GF-D8 (cell line): ENCODE measurements at regions not wholly inside any gene's neighbourhood (a gene's known extent, or its start where the extent isn't known, plus 50 kb on each side); places are given as distances from the start of the nearest gene placed in this dataset.

Source experiments
- DNase-seq: peaks from one replicate; lab custom pipeline; 2025; lab: John Stamatoyannopoulos, UW

DNA sequence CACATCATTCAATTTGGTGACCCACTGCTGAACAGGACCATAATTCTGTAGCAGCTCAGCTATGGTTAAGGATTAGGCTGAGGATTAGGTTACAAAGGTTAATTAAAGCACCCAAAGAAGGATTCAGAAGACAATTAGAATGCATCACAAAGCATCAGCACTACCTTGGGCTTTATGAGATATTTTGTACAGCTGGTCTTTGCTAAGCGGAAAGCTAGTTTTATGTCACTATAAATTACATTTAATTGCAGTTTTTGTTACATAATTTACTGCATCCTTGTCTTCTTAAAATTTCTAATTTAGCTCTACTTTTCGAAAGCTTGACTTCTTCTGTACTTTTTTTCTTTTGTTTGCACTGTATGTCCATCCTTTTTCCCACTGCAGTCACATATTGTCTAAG lies 711.5 kb downstream of the RPS29 start:
- no peak for DNase-seq

DNA sequence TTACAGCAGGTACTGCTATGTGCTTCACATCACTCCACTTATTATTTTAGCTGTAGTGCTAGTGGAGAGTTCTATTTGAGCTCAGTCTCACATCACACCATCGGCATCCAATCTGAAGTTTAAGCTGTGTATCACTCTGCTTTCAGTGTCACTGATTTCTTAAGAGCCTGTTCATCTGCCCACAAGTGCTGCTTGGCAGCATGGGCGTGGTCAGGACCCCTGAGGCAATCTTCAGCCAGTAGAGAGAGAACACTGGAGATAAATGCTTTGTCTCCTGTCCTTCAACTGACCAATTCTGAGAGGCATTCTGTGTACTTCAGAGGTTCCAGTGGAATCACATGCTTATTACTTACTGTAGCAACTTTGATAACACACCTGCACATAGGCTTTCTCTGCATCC lies 728.8 kb downstream of the RPS29 start:
- DNase-seq: no peak

DNA sequence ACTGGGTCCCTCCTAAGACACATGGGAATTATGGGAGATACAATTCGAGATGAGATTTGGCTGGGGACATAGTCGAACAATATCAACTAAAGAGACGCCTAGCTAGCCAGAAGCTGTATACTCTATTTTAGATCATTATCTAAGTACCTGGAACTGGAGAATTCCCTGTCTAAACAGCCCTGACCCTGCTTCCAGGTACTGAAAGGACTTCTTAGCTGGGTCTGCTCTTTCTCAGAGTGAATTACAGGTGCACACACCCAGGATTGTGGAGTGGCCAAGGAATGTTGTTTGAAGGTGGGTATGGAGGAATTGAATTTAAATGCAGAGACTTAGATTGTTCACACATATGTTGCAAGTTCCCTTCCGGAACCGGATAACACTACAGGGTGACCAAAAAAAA lies 733.0 kb downstream of the RPS29 start:
- no peak for DNase-seq

DNA sequence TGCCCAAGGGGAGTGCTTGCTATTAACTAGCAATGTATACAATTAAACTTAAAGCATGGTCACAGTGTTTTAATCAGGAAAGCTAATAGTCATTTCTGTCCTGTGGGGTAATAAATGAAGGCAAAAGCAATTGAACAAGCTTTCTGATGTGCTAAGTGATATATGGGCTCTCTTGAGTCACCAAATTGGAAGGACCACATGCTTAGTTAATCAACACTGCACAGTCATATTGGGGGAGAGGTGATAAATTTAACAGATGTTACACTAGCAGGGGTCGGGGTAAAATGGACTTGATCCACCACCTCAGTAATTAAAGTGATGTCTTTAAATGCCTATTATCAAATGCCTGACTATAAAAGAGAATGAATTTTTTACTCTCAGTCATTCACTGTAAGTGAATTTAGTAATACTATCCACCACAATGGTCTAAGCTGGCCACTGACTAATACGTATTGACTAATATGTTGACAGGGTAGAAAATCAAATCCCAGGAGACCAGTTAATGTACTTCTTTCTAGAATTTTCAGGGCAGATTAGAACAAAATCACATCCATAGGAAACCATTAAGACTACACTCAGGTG lies 736.3 kb downstream of the RPS29 start:
- no peak for DNase-seq

DNA sequence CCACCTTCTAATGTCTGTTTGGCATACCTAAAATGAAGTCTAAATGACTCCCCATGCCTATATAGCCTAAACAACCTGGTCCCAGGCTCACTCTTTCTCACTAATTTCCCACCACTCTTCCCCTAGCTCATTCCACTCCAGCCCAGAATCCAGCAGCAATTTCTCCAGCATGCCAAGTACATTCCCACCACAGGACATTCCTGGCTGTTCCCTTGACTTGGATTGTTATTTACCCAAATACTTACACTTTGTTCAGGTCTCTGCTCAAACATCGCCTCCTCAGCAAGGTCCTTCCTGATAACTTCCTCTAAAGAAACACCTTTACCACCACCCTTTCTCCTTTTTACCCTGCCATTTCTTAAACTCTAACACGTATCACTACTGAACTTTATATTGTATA lies 743.4 kb downstream of the RPS29 start:
- no peak for DNase-seq

DNA sequence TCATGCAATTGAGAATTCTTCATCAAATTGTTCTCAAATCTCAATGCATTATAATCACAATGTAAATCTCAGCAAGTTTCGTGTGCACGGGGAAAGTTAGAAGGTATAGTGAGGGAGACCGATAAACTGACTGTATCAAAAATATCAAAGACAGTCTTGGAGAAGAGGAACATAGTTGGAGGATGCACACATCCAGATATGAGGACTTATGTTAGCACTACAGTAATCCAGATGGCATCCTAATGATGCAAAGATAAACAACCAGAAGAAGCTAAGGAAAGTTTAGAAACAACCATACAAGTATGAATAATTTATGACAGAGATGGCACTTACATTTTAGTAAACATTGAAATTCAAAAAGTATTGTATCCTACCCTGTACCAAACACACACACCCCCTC lies 760.1 kb downstream of the RPS29 start:
- DNase-seq: no peak

DNA sequence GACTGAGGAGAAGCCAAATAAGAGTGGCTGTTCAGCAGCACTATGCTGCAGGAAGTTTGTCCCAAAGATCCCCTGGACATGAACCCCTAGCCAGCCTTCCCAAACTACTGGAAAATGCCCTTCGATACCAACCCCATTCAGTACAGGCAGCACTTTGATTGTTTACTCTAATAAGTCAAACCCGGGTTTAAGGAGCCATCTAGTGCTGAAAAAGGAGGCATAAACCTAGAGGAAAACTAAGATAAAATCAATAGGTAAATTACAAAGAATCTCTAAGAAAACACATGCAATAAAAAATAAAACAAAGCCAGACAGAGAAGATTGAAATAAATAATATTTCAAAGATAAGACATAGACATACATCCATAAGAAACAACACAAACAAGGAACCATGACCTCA lies 771.6 kb downstream of the RPS29 start:
- DNase-seq: no peak

DNA sequence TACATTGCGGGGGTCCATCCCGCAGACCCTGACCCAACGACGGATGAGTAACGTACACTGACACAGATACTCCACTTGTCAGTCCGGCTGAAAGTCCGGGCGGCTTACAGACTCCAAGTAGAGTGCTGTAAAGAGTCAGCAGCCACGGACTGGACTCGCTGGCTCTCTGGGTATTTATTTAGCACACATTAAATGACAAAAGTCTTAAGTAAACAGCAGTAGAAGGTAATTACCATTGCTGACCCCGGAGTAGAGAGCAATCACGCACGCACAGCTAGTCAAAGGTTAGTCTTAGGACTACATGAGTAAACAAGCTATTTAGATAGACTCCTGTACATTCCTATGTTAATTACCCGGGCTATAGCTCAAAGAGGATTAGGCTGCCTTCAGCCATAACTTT lies 780.9 kb downstream of the RPS29 start:
- DNase-seq: no peak

DNA sequence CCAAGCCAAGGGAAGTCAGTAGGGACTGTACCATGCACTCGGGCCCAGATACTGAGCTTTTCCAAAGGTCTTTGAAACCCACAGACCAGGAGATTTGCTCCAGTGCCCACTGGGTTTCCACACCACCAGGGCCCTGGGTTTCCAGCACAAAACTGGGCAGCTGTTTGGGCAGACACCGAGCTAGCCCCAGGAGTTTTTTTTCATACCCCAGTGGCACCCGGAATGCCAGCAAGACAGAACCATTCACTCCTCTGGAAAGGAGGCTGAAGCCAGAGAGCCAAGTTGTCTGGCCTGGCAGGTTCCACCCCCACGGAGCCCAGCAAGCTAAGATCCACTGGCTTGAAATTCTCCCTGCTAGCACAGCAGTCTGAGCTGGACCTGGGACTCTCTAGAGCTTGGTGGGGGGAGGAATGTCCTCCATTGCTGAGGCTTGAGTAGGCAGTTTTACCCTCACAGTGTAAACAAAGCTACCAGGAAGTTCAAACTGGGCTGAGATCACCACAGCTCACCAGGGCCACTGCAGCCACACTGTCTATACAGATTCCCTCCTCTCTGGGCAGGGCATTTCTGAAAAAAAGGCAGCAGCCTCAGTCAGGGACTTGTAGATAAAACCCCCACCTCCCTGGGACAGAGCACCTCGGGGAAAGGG lies 793.7 kb downstream of the RPS29 start:
- no peak for DNase-seq

DNA sequence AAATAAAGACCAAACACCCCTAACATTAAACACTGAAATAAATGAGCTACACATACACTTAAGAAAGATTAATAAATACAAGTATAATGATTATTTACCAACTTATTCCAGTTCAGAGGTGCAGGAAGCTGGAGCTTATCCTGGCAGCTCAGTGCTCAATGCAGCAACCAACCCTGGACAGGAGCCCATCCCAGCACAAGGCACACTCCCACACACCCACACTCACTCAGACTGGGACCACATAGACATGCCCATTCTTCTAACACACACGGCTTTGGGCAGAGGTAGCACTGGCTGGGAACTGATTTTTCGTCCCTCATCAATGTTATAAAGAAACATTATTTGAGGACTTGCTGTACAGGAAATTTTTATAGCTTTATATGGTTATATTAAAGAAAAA lies 797.4 kb downstream of the RPS29 start:
- no peak for DNase-seq

DNA sequence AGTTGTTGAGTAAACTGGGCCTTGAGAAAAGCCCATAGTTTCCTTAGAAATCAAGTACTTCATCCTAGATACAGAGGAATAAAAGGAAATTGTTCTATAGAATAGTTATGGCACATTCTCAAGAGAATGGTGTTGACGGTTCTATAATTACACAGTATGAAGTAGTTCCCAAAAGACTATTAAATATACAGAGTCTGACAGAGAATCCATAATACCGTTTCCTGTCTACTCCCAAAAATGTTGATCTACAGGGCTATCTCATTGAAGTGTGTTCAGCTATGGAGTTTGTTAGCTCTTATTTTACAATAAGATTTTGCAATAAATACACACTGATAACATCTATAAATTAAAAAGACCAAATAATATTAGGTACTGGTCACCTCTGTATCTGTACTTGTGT lies 799.7 kb downstream of the RPS29 start:
- DNase-seq: no peak

DNA sequence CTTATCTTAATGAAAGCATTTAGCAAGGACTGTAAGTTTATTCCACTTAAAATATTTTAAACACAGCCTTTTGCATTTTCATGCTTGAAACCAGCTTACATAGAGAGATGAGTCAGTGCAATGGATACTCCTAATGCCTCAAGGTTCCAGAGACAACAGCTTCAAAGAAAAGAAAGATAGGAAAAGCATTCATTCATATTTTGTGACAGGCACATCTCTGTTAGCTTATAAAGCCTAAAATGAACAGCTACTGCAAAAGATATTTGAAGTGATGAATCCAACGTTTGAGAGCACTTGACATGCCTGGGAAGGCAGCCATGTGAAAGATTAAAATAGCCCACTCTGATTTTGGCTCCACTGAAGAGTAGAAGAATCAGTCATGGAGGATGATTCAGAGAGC lies 814.5 kb downstream of the RPS29 start:
- no peak for DNase-seq

DNA sequence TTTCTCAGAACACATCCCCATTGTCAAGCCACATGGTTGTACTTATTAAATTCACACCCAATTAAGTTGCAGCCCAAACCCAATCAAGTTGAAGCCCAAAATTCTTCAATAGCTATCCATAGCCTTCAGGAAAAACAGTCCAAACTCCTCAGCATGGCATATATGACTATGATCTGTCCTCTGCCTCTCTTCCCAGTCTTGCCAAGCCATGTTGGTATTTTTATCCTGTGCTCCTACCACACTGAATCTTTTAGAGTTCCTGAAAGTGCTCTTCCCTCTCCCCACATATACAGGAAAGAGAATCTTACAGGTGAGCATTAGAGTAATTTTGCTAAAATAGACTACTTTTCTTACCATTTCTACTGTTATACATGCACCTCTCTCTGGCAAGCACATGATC lies 834.9 kb downstream of the RPS29 start:
- no peak for DNase-seq

DNA sequence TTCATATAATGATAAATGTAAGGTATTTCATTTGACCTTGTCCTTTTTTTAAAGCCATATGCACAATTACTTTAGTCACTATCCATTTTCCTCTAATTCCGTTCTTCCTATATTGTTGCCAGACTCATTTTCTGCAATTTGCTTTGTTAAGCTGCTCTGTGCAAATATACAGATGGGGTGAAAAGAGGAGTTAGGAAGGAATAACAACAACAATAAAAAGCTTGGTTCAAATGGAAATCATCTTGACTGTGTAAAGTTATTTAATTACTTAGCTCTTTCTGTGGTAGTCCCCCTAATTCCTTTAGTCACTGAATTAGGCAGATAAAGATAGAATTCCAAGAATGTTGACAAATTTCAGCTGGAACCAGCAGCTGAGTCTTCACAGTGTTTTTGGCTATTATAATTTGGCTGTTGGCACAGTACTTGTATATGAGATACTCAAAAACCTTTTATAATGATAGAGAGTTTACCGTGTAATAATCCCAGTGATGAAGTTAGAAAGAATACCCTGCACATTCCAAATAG lies 838.0 kb downstream of the RPS29 start:
- DNase-seq: no peak

DNA sequence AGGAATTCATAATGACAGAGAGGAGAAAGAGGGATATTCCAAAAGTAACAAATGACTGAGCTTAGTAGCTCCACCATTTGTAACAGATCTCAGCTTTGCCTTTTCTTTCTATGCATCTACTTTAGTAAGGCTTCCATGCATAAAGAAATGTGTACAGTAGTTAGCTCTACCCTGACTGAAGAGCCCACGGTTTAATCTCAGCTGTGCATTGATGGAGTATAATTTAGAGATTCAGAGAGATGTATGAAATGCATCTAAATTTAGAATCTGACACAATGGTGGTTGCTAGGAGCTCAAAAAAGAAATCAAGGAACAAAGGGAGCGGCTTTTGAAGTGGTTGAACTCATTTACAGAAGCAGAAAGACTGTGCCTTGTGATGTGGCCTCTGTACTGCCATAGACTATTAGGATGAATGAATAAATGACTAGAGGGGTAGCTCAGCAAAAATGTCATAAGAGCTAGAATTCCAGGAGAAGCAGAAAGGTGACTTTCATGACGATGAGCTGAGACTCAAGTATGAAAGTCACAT lies 838.6 kb downstream of the RPS29 start:
- DNase-seq: no peak

DNA sequence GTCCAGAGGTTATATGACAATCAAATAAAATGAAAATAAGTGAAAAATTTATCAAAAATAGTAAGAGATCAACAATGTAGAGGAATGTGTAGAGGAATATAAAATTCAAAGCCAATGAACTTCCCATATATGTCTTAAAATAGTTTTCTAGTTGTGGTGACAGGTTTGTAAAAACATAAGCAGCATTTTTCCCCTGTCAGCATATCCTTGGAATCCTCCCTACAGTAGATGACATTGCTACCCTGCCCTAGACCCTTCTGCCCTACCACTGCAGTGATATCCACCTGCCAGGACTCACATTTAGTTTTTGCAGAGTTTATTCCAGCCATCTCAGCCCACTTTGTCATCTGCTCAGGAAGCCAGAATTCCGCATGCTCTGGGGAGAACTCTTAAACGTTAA lies 842.0 kb downstream of the RPS29 start:
- no peak for DNase-seq

DNA sequence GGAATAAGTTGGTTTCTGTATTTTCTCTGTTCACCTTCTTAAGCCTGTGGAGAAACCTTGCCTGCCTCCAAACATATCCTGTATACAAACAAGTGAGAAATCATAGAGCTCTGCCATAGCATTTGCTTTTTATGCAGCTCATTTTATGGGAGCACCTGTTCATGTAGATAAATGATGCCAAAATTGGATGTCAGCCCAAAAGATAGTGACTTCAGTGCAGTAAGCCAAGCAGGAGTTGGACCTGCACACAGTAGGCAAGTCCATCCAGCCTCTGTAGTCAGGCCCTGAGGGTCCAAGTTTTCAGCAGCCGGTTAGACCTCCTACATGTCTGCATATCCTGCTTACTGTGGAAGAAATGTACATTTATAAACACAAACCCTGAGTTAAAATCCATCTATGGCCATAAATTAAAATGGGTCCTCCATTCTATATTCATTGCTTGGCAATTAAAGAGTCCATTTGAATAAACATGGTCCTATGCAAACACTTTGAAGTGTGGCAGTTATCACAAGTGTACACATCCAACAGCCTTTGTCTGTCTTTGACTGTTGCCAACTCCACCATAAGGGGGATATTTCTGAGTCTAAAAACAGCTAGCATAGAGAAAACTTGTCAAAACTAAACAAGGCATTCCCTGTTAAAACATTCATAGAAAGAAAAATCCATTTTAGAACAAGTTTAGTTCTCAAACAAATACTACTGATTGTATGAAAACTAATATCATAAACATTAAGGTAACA lies 847.8 kb downstream of the RPS29 start:
- DNase-seq: no peak

DNA sequence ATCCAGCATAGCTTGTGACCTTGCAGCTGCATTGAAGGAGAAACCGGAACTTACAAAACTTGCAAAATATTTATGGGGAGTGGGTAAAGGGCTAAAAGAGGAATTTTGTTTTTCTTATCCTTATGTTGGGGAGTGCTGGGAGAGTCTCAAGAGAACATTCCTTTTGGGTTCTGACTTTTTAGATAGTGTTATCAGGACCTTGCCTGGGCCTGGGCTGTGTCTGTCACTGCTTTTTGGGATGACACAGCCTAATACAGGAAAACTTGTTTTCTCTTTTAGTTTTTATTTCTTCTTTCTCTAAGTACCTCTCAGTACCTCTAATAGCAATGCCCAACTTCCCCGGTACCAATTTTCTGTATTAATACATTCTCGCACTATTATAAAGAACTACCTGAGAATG lies 850.6 kb downstream of the RPS29 start:
- no peak for DNase-seq

DNA sequence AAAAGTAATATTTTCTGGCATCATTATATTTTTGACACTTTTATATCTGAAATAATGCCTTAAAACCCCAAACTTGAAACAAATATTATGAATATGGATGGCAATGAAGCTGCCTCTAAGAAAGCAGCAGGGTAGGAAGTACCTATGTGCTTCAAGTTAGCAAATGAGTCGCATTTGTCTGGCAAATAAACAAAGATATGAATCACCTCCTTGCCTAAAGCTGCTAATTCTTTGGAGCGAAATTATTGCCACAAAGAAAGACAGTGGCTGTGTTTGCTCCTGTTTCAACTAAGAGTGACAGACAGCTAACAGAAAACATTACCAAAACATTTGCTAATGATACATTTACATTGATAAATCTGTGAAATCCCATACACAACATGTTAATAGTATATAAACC lies 854.9 kb downstream of the RPS29 start:
- DNase-seq: no peak

DNA sequence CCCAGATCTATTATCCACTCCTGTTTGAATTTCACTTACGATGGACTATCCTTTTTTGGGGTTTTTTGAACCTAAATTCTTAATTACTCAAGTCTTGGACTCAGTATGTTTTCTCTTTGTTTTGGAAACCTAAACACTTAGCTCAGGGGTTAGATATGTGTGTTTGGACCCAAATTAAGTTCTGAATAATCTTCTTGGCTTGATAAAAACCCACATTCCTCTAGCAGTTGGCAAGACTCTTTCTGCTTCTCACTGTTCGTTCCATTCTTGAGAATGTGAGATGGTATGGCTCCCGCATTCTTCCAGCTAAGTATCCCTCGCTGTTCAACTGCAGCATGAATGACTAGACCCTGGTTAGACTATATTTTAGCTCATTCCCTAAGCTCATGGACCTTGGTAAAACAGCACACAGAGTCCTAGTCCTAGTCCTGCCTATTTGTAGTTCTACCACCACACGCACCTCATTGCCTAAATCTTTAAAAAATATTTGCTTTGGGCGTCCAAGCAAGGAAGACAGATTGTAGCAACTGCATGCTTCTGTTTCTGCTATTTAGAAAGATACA lies 860.0 kb downstream of the RPS29 start:
- DNase-seq: no peak

DNA sequence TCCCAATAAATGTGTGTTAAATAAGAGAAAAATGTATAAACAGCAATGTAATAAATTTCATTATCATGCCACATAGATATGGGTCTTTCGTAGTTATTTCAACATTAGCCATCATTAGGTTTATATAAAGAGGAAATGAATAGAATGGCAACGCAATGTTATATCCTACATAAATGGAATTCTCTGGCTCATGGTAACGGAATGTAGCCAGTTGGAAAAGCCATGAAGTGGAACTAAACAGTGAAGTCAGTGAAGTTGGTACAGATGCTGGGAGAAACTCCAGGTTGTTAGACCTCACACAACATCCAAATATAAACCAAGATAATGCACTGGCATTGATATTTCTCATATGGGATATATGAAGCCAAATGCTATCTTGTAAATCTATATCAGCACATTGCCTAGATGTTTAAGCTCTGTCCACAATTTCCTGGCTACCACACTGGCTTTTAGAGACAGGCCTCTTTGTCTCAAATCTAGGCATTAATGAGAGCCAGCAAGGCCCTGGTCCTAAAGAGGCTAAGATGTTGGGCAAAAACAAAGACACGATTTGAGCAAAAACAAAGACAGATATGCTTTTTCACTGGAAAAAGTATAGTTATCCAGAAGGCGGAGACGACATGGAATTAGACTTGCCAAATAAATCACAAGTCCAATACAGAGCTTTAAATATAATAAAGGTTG lies 861.0 kb downstream of the RPS29 start:
- DNase-seq: no peak

DNA sequence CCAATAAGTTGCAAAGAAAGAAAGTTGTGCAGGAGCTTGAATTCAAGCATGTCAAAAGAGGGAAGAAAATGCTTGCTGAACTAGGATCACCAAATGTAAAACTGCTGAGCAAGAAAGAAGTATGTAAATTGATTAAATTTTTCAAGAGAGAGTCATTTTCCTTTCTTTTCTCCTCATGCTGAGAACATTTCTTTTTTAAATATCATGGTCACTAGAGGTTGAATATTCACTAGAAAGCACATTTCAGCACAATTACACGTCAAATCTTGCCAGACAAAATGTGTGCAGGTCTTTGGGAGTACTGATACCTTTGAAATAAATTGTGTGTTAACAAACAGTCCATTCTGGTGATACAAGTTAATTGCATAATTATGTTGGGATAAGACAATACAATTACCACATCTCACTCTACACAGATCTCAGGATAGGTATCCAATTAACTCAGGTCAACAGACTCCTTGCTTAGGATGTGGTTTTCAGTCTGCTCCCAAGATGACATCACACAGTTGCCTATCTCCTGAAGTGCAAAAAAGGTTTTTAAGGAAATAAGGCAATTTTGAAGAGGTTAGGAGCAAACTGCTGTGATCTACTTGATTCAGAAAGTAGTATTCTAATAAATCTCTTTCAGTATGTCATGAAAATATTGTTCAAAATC lies 862.2 kb downstream of the RPS29 start:
- DNase-seq: no peak
